MCF 10A (cell line): ENCODE measurements at regions not wholly inside any gene's neighbourhood (a gene's known extent, or its start where the extent isn't known, plus 50 kb on each side); places are given as distances from the start of the nearest gene placed in this dataset.
"Not testable (repeated sequence)": the region's sequence is repeated elsewhere in the genome, so short reads cannot be mapped to it uniquely, and the experiment has no call there.

Experiments
- BruUV-seq: library from RNA; stranded (reverse); fragments of 400-500 nt; replicated peaks from 2 replicates; lab custom pipeline; 2021; lab: Mats Ljungman, UMichigan
- CTCF ChIA-PET: fragments of 300-600 bp; sonication (Branson Sonifier 250); formaldehyde crosslinking; extraction: SDS; loops from one replicate; lab custom pipeline; 2021; ENCODE audit warnings: antibody characterized with exemption, inconsistent platforms; lab: Yijun Ruan, JAX
- POLR2A ChIA-PET: fragments of 300-600, 350-650 bp; sonication (Branson Sonifier 250); formaldehyde crosslinking; extraction: SDS; loops from one replicate; lab custom pipeline; 2020; ENCODE audit warnings: antibody characterized with exemption, inconsistent platforms; lab: Yijun Ruan, JAX
- DNase-seq: peaks from one replicate; pipeline ENCODE4 v3.0.0-alpha.2; 2018; ENCODE audit not compliant: unreplicated experiment
- H3K27ac Mint-ChIP-seq: one replicate; pipeline ENCODE4 v1.8.0; 2022; ENCODE audit warnings: mild to moderate bottlenecking, low read depth, mixed read lengths; ENCODE audit not compliant: unreplicated experiment
- H3K27me3 Mint-ChIP-seq: one replicate; pipeline ENCODE4 v1.8.0; 2022; ENCODE audit warnings: mixed read lengths; ENCODE audit not compliant: insufficient read depth, unreplicated experiment
- H3K36me3 Mint-ChIP-seq: one replicate; pipeline ENCODE4 v1.8.0; 2022; ENCODE audit warnings: mild to moderate bottlenecking, moderate library complexity, mixed read lengths; ENCODE audit not compliant: insufficient read depth, unreplicated experiment
- H3K4me1 Mint-ChIP-seq: one replicate; pipeline ENCODE4 v1.8.0; 2022; ENCODE audit warnings: mixed read lengths; ENCODE audit not compliant: insufficient read depth, unreplicated experiment
- H3K4me3 Mint-ChIP-seq: one replicate; pipeline ENCODE4 v1.8.0; 2022; ENCODE audit warnings: mild to moderate bottlenecking, moderate library complexity, mixed read lengths; ENCODE audit not compliant: unreplicated experiment
- H3K9me3 Mint-ChIP-seq: one replicate; pipeline ENCODE4 v1.8.0; 2022; ENCODE audit warnings: mixed read lengths; ENCODE audit not compliant: unreplicated experiment
- intact Hi-C: fragments of 100-400 bp; cut with micrococcal nuclease; formaldehyde crosslinking; loops from 2 replicates; pipeline ENCODE4 v1.14.1; 2022
- TF ChIP-seq, protein P1 (sequence below): fragments of 200-600 bp; IDR thresholded peaks from one replicate; pipeline ENCODE4 v1.8.0; 2022; ENCODE audit warnings: antibody characterized with exemption, mild to moderate bottlenecking; ENCODE audit not compliant: unreplicated experiment

DNA sequence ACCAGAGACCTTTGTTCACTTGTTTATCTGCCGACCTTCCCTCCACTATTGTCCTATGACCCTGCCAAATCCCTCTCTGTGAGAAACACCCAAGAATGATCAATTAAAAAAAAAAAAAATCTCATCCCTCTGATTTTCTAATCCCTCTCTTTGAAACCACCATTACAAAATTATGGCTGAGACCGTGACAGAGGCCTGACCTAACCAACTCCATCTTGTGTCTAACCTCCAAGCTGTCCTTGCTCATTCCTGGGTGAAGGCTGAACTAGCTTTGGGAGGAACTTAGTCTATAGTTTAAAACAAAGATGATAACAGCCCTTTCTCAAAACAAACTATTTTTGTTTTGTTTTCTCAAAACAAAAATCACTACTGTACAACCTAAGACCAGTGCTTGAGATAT, 474.5 kb downstream of the TMEM114 start:
- BruUV-seq, result no TSS peak
- TF ChIP-seq, protein P1, sequence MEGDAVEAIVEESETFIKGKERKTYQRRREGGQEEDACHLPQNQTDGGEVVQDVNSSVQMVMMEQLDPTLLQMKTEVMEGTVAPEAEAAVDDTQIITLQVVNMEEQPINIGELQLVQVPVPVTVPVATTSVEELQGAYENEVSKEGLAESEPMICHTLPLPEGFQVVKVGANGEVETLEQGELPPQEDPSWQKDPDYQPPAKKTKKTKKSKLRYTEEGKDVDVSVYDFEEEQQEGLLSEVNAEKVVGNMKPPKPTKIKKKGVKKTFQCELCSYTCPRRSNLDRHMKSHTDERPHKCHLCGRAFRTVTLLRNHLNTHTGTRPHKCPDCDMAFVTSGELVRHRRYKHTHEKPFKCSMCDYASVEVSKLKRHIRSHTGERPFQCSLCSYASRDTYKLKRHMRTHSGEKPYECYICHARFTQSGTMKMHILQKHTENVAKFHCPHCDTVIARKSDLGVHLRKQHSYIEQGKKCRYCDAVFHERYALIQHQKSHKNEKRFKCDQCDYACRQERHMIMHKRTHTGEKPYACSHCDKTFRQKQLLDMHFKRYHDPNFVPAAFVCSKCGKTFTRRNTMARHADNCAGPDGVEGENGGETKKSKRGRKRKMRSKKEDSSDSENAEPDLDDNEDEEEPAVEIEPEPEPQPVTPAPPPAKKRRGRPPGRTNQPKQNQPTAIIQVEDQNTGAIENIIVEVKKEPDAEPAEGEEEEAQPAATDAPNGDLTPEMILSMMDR, result no peak

DNA sequence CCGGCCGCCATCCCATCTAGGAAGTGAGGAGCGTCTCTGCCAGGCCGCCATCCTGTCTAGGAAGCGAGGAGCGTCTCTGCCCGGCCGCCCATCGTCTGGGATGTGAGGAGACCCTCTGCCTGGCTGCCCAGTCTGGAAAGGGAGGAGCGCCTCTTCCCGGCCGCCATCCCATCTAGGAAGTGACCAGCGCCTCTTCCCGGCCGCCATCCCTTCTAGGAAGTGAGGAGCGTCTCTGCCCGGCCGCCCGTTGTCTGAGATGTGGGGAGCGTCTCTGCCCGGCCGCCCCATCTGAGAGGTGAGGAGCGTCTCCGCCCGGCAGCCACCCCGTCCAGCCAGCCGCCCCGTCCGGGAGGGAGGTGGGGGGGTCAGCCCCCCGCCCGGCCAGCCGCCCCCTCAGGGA, 475.4 kb downstream of the TMEM114 start:
- CTCF ChIA-PET, H3K27me3 Mint-ChIP-seq, DNase-seq, H3K27ac Mint-ChIP-seq, H3K36me3 Mint-ChIP-seq, POLR2A ChIA-PET, H3K4me1 Mint-ChIP-seq, intact Hi-C loops, H3K4me3 Mint-ChIP-seq, BruUV-seq: not testable (repeated sequence)
- H3K9me3 Mint-ChIP-seq, result peaks cover 24% of the 10 kb centered on the region

More for the DNA sequence above, 474.5 kb downstream of the TMEM114 start:
- intact Hi-C loops, result no loop called here
- peaks cover 27% of the 10 kb centered on the region for H3K9me3 Mint-ChIP-seq
- CTCF ChIA-PET, result interaction anchor here (0.6 kb wide), 1 partner anchor 539 kb away, joined by 3 read pairs; no protein-coding TSS in a partner anchor
- no peaks in the 10 kb centered on the region for H3K4me1 Mint-ChIP-seq
- H3K4me3 Mint-ChIP-seq, result no peak overlapping the region
- no peaks in the 10 kb centered on the region for H3K27me3 Mint-ChIP-seq
- POLR2A ChIA-PET, result no interaction called here
- no peak for DNase-seq
- H3K27ac Mint-ChIP-seq, result no peak overlapping the region
- H3K36me3 Mint-ChIP-seq, result peaks cover 6% of the 10 kb centered on the region

DNA sequence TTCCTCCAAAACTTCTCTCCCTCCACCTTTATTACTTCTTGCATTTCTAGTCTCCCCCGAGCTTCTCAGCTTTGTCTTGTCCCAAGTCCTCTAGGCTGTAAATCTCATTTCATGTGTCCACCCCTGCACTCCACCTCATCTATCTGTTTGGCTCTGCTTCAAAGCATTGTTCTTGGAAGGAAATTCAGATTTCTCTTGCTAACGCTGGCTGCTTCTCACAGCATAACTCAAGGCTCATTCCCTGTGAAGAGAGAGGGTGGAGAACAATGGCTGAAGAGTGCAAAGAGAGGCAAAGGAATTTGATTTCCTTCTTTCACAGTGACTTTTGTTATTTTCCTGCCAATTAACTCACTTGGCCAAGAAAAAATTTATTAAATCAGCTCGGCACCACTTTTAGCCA, 476.5 kb downstream of the TMEM114 start:
- no TSS peak for BruUV-seq
- Mint-ChIP-seq H3K9me3 (peaks cover 27% of the 10 kb centered on the region), H3K4me1 (no peaks in the 10 kb centered on the region), H3K4me3 (no peak overlapping the region), H3K36me3 (peaks cover 6% of the 10 kb centered on the region), H3K27ac (no peak overlapping the region), H3K27me3 (no peaks in the 10 kb centered on the region)
- intact Hi-C loops, result no loop called here
- TF ChIP-seq, protein P1, result no peak
- POLR2A ChIA-PET, result no interaction called here
- CTCF ChIA-PET, result no interaction called here
- DNase-seq, result no peak

DNA sequence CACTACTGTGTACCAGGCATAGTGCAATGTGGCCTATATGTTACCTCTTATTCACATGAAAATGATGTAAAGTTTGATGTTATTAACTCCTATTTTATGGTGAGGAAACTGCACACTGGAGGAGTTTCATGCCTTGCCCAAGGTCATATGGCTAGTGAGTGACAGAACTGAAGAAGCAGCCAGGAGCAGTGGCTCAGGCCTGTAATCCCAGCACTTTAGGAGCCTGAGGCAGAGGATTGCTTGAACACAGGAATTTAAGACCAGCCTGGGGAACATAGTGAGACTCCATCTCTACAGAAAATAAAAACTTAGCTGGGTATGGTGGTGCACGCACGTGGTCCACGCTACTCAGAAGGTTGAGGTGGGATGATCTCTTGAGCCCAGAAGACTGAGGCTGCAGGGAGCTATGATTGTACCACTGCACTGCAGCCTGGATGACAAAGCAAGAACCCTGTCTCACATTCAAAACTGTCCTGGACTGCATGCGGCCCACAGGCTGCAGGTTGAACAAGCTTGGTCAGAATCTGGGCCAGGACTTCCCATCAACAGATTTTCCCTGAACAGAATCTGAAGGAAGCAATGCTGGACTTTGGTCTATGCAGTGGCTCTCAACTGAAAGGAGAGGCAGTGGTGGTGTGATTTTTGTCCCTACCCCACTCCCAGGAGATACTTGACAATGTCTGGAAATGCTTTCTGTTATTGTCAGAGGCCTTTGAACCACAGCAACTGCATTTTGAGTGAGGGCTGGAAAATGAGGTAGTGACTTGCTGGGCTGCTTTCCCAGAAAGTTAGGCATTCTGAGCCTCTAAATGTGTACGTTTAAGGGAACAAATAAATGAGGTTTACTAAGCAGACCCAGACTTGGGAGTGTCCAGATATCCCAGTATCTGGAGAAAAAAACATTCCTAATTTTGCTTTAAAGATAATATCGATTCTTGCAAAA, 479.5 kb downstream of the TMEM114 start:
- Mint-ChIP-seq H3K36me3 (no peaks in the 10 kb centered on the region), H3K27me3 (no peaks in the 10 kb centered on the region), H3K9me3 (peaks cover 15% of the 10 kb centered on the region), H3K4me1 (no peaks in the 10 kb centered on the region), H3K4me3 (no peak overlapping the region), H3K27ac (no peak overlapping the region)
- ChIA-PET POLR2A (no interaction called here), CTCF (no interaction called here)
- no peak for DNase-seq
- no TSS peak for BruUV-seq
- intact Hi-C loops, result no loop called here
- TF ChIP-seq, protein P1, result no peak
